ENCODE measurements at regions not wholly inside any gene's neighbourhood (a gene's known extent, or its start where the extent isn't known, plus 50 kb on each side); places are given as distances from the start of the nearest gene placed in this dataset.

GRCh38 chr7:109834851-109835250 lies 1256.1 kb upstream of the LRRN3 start:
- no peak overlapping the region for H2BK20ac ChIP-seq (ENCODE audit: low read depth, low read length)
- DNase-seq (no peak), ATAC-seq (ENCODE audit: low read depth) (no peak)
- no peak overlapping the region for H2BK5ac ChIP-seq (ENCODE audit: low read depth, low read length, poor library complexity, severe bottlenecking)
- H3K4ac ChIP-seq (ENCODE audit: low read depth, low read length): no peak overlapping the region
- no peak overlapping the region for H2BK15ac ChIP-seq (ENCODE audit: low read depth, low read length)
- no TSS peak for BruUV-seq (replicated peaks)
- ChIA-PET CTCF (no interaction called here), POLR2A (ENCODE audit: unreplicated experiment) (no interaction called here)
- no peak overlapping the region for H4K8ac ChIP-seq (ENCODE audit: low read depth in 2 of 2, low read length in 2 of 2)
- H3K4me2 ChIP-seq (ENCODE audit: low read depth, low read length): no peak overlapping the region
- H3K79me1 ChIP-seq (ENCODE audit: low read depth in 1 of 2, low read length in 2 of 2): no peaks in the 10 kb centered on the region
- H3K36me3 ChIP-seq (ENCODE audit: control insufficient read depth, insufficient read depth, low read length): no peaks in the 10 kb centered on the region
- H2AK5ac ChIP-seq (ENCODE audit: low read depth, low read length): no peak overlapping the region
- in situ Hi-C loops (cut with MboI; ENCODE audit: low sequenced_read_pairs) (no loop called here), intact Hi-C loops (cut with micrococcal nuclease) (no loop called here), dilution Hi-C loops (cut with HindIII; ENCODE audit: low sequenced_read_pairs, unreplicated experiment) (no loop called here)
- no peak overlapping the region for H3K56ac ChIP-seq (ENCODE audit: extremely low read depth, insufficient read depth, low read length)
- TF ChIP-seq CHD1 (IDR thresholded peaks at IDR 0.05; ENCODE audit: low read depth, low read length): no peak
- H3K4me1 ChIP-seq (ENCODE audit: control insufficient read depth, insufficient read depth, low read length): no peaks in the 10 kb centered on the region
- no peaks in the 10 kb centered on the region for H3K9me1 ChIP-seq (ENCODE audit: insufficient read depth, low read length)
- H2AK9ac ChIP-seq (replicated peaks; ENCODE audit: low read depth, low read length, poor library complexity): no peak overlapping the region
- no peak overlapping the region for H3K14ac ChIP-seq (replicated peaks; ENCODE audit: low read depth, low read length)
- H4K5ac ChIP-seq (ENCODE audit: low read depth, low read length): no peak overlapping the region
- no peak overlapping the region for H3K4me3 ChIP-seq (ENCODE audit: insufficient read depth, low read depth, low read length)
- H3K18ac ChIP-seq (ENCODE audit: low read depth, low read length): no peak overlapping the region
- no peak overlapping the region for H2BK120ac ChIP-seq (ENCODE audit: low read depth, low read length)
- no peak overlapping the region for H2AFZ ChIP-seq (replicated peaks; ENCODE audit: low read length, poor library complexity)
- no peak overlapping the region for H3K27ac ChIP-seq (ENCODE audit: insufficient read depth, low read length)
- H3K23ac ChIP-seq (ENCODE audit: low read depth, low read length): no peak overlapping the region
- no peaks in the 10 kb centered on the region for H3K27me3 ChIP-seq (ENCODE audit: control insufficient read depth, insufficient read depth, low read length)
- H4K20me1 ChIP-seq (ENCODE audit: insufficient read depth, low read length): no peaks in the 10 kb centered on the region
- no peak overlapping the region for H3K9ac ChIP-seq (ENCODE audit: low read depth, low read length)
- no peak overlapping the region for H4K91ac ChIP-seq (ENCODE audit: insufficient read depth, low read depth, low read length)
- H3K9me3 ChIP-seq (ENCODE audit: control insufficient read depth, insufficient read depth, low read length): no peaks in the 10 kb centered on the region
